ENCODE measurements at regions not wholly inside any gene's neighbourhood (a gene's known extent, or its start where the extent isn't known, plus 50 kb on each side); places are given as distances from the start of the nearest gene placed in this dataset.

- TF ChIP-seq, protein P1, sequence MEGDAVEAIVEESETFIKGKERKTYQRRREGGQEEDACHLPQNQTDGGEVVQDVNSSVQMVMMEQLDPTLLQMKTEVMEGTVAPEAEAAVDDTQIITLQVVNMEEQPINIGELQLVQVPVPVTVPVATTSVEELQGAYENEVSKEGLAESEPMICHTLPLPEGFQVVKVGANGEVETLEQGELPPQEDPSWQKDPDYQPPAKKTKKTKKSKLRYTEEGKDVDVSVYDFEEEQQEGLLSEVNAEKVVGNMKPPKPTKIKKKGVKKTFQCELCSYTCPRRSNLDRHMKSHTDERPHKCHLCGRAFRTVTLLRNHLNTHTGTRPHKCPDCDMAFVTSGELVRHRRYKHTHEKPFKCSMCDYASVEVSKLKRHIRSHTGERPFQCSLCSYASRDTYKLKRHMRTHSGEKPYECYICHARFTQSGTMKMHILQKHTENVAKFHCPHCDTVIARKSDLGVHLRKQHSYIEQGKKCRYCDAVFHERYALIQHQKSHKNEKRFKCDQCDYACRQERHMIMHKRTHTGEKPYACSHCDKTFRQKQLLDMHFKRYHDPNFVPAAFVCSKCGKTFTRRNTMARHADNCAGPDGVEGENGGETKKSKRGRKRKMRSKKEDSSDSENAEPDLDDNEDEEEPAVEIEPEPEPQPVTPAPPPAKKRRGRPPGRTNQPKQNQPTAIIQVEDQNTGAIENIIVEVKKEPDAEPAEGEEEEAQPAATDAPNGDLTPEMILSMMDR (IDR thresholded peaks at IDR 0.05; ENCODE audit: partially characterized antibody, unreplicated experiment) = no peak
- no peak overlapping the region for H3K4me3 Mint-ChIP-seq (ENCODE audit: unreplicated experiment)
- no peak overlapping the region for H3K27ac Mint-ChIP-seq (ENCODE audit: unreplicated experiment)
- DNase-seq = no peak
- peaks cover 3% of the 10 kb centered on the region for H3K9me3 Mint-ChIP-seq (ENCODE audit: unreplicated experiment)
- H3K36me3 Mint-ChIP-seq (ENCODE audit: unreplicated experiment) = peaks cover 8% of the 10 kb centered on the region
- H3K4me1 Mint-ChIP-seq (ENCODE audit: low read depth, unreplicated experiment) = no peaks in the 10 kb centered on the region
- peaks cover 3% of the 10 kb centered on the region for H3K27me3 Mint-ChIP-seq (ENCODE audit: unreplicated experiment)
Measured at GRCh38 chr13:100794575-100794974, 120.0 kb upstream of the TMTC4 start.

DNA sequence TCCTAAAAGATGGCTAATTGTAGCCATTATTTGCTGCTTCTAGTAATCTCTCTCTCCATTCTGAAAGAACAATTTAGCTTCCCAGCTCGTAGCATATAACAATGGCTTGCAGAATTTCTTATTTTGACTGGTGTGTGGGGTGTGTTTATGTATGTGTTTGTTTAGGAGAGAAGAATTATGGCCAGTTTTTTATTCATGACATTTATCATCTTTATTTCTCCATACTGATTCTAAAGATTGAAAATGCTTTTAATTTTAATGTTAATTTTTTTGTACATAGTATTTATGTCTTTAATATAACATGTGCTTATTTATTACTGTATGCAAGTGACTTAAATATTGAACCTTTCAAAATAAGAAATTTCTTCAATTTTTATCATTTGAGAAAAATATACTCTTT is 115.8 kb upstream of the TMTC4 start:
- H3K4me1 Mint-ChIP-seq (ENCODE audit: low read depth, unreplicated experiment) = no peaks in the 10 kb centered on the region
- peaks cover 3% of the 10 kb centered on the region for H3K27me3 Mint-ChIP-seq (ENCODE audit: unreplicated experiment)
- H3K4me3 Mint-ChIP-seq (ENCODE audit: unreplicated experiment) = no peak overlapping the region
- TF ChIP-seq, protein P1 (IDR thresholded peaks at IDR 0.05; ENCODE audit: partially characterized antibody, unreplicated experiment) = no peak
- no peak overlapping the region for H3K27ac Mint-ChIP-seq (ENCODE audit: unreplicated experiment)
- H3K36me3 Mint-ChIP-seq (ENCODE audit: unreplicated experiment) = peaks cover 12% of the 10 kb centered on the region
- peaks cover 3% of the 10 kb centered on the region for H3K9me3 Mint-ChIP-seq (ENCODE audit: unreplicated experiment)
- DNase-seq = no peak

DNA sequence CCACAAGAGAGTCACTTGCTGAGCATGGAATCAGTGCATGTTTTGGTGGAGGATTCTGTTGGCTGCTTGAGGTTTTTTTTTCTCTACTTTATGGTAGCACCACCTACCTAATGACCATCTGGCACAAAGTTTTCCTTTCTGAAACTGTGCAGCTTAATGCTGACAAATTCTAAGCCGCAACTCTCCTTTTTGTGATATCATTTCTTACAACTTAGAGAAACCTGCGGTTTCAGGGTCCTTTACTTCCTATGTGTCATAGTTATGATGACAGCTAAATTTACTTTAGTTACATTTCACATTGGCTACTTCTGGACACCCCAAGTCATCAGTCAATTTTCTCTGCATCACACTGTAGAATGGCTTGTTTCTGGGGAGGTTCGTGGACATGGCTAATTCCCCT is 115.4 kb upstream of the TMTC4 start:
- no peak for DNase-seq
- Mint-ChIP-seq H3K27ac (ENCODE audit: unreplicated experiment) (no peak overlapping the region), H3K27me3 (ENCODE audit: unreplicated experiment) (peaks cover 3% of the 10 kb centered on the region), H3K9me3 (ENCODE audit: unreplicated experiment) (peaks cover 3% of the 10 kb centered on the region), H3K36me3 (ENCODE audit: unreplicated experiment) (peaks cover 12% of the 10 kb centered on the region), H3K4me3 (ENCODE audit: unreplicated experiment) (no peak overlapping the region), H3K4me1 (ENCODE audit: low read depth, unreplicated experiment) (no peaks in the 10 kb centered on the region)
- TF ChIP-seq, protein P1 (IDR thresholded peaks at IDR 0.05; ENCODE audit: partially characterized antibody, unreplicated experiment) = no peak

DNA sequence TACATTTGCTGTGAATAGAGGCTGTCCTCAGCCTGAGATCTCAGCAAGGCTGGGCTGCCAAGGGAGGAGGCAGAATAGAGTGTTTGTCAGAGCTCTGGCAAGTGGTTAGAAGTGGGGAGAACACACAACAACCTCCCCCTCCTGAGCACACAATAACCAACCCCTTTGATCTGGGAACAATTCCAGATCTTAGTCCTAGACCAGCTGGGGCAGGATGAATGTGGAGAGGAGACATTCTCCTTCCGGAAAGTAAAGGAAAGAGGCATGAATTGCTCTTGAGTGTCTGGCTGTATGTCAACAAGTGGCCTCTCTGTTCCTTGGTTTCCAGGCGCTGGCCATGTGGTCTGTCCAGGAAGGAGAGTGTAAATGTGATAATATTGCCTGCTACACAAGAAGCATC is 114.9 kb upstream of the TMTC4 start:
- Mint-ChIP-seq H3K36me3 (ENCODE audit: unreplicated experiment) (peaks cover 12% of the 10 kb centered on the region), H3K9me3 (ENCODE audit: unreplicated experiment) (peaks cover 3% of the 10 kb centered on the region), H3K4me3 (ENCODE audit: unreplicated experiment) (no peak overlapping the region), H3K27me3 (ENCODE audit: unreplicated experiment) (peaks cover 3% of the 10 kb centered on the region), H3K27ac (ENCODE audit: unreplicated experiment) (no peak overlapping the region), H3K4me1 (ENCODE audit: low read depth, unreplicated experiment) (no peaks in the 10 kb centered on the region)
- TF ChIP-seq, protein P1 (IDR thresholded peaks at IDR 0.05; ENCODE audit: partially characterized antibody, unreplicated experiment) = no peak
- DNase-seq = no peak

DNA sequence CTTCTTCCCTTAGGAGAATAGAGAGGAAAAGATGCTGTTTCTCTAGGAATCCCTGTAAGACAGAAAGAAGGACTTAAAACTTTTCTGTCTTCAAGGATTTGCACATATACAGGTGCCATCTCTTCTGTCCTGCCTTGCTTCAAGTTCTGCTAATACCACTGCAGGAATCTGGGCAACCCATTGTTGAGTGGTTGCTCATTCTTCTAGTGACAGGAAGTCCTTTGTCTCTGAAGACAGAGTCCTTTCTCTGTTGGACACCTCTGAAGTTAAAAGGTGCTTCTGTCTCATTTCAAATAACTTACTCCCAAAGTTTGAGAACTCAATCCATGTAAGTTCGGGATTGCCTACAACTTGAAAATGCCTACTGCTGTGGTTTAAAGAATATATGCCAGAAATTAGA is 114.4 kb upstream of the TMTC4 start:
- peaks cover 3% of the 10 kb centered on the region for H3K9me3 Mint-ChIP-seq (ENCODE audit: unreplicated experiment)
- H3K27me3 Mint-ChIP-seq (ENCODE audit: unreplicated experiment) = peaks cover 3% of the 10 kb centered on the region
- no peak for DNase-seq
- TF ChIP-seq, protein P1 (IDR thresholded peaks at IDR 0.05; ENCODE audit: partially characterized antibody, unreplicated experiment) = no peak
- H3K4me3 Mint-ChIP-seq (ENCODE audit: unreplicated experiment) = no peak overlapping the region
- H3K4me1 Mint-ChIP-seq (ENCODE audit: low read depth, unreplicated experiment) = no peaks in the 10 kb centered on the region
- peaks cover 12% of the 10 kb centered on the region for H3K36me3 Mint-ChIP-seq (ENCODE audit: unreplicated experiment)
- H3K27ac Mint-ChIP-seq (ENCODE audit: unreplicated experiment) = no peak overlapping the region

All from glutamatergic neuron (in vitro differentiated cells).